ENCODE measurements at regions not wholly inside any gene's neighbourhood (a gene's known extent, or its start where the extent isn't known, plus 50 kb on each side); places are given as distances from the start of the nearest gene placed in this dataset.

DNA sequence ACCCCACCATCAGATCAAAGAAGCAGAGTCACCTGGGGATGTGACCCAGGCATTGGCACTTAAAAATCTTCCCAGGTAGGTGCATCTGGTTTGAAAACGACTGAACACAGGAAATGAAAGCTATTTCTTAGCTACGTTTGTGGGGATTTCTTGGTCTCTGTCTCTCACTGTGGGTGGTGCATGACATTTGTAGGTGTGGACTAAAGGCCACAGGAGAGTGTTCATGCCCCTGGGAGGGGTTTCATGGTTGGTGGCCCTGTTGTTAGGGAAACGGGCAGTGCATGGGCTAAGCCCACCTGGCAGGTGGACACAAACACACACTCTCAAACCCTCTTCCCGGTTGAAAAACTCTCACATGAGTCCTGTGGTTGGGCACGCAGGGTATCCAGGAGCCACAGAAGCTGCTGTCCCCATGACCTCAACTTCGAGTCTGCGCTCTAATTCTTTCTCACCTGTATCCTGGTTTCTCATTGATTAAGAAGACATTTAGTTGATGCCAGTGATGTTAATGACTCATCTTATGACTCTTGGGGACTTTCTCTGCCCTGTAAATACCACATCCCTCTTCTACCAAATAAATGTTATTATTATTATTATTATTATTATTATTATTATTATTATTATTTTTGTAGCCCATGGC is 119.4 kb downstream of the MRPS6 start:
- ChIA-PET CTCF (no interaction called here), POLR2A (no interaction called here)
- H3K9me3 ChIP-seq (ENCODE audit: control insufficient read depth, insufficient read depth, low read depth, low read length): no peaks in the 10 kb centered on the region

GRCh38 chr21:34195335-34195734 is 122.0 kb downstream of the MRPS6 start:
- no peak overlapping the region for H3K4me3 ChIP-seq (ENCODE audit: low read depth, low read length)
- no peaks in the 10 kb centered on the region for H3K9me3 ChIP-seq (ENCODE audit: control insufficient read depth, insufficient read depth, low read depth, low read length)
- H3K27ac ChIP-seq (ENCODE audit: extremely low read depth, low read depth, low read length): no peak overlapping the region
- CTCF ChIA-PET: no interaction called here
- no peaks in the 10 kb centered on the region for H3K36me3 ChIP-seq (ENCODE audit: control insufficient read depth in 2 of 2, insufficient read depth in 1 of 2, low read length in 2 of 2)
- no peak for TF ChIP-seq ZNF23 (tag by site-specific recombination; IDR thresholded peaks at IDR 0.05; ENCODE audit: borderline replicate concordance)
- POLR2A ChIA-PET: no interaction called here
- no peaks in the 10 kb centered on the region for H3K4me1 ChIP-seq (ENCODE audit: control insufficient read depth, insufficient read depth, low read length)

More for the DNA sequence above, 119.4 kb downstream of the MRPS6 start:
- no peaks in the 10 kb centered on the region for H3K36me3 ChIP-seq (ENCODE audit: control insufficient read depth in 2 of 2, insufficient read depth in 1 of 2, low read length in 2 of 2)
- no peak overlapping the region for H3K27ac ChIP-seq (ENCODE audit: extremely low read depth, low read depth, low read length)
- no peak overlapping the region for H3K4me3 ChIP-seq (ENCODE audit: low read depth, low read length)
- no peaks in the 10 kb centered on the region for H3K4me1 ChIP-seq (ENCODE audit: control insufficient read depth, insufficient read depth, low read length)
- TF ChIP-seq, protein P1, sequence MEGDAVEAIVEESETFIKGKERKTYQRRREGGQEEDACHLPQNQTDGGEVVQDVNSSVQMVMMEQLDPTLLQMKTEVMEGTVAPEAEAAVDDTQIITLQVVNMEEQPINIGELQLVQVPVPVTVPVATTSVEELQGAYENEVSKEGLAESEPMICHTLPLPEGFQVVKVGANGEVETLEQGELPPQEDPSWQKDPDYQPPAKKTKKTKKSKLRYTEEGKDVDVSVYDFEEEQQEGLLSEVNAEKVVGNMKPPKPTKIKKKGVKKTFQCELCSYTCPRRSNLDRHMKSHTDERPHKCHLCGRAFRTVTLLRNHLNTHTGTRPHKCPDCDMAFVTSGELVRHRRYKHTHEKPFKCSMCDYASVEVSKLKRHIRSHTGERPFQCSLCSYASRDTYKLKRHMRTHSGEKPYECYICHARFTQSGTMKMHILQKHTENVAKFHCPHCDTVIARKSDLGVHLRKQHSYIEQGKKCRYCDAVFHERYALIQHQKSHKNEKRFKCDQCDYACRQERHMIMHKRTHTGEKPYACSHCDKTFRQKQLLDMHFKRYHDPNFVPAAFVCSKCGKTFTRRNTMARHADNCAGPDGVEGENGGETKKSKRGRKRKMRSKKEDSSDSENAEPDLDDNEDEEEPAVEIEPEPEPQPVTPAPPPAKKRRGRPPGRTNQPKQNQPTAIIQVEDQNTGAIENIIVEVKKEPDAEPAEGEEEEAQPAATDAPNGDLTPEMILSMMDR (tag by site-specific recombination; IDR thresholded peaks at IDR 0.05): no peak
- TF ChIP-seq ZBTB21 (tag by site-specific recombination; IDR thresholded peaks at IDR 0.05) (no peak), HOXC10 (CRISPR knock-in tag; IDR thresholded peaks at IDR 0.05) (no peak), ZNF350 (tag by site-specific recombination; IDR thresholded peaks at IDR 0.05) (no peak)

- Histone ChIP-seq H3K36me3 (ENCODE audit: control insufficient read depth in 2 of 2, insufficient read depth in 1 of 2, low read length in 2 of 2) (no peaks in the 10 kb centered on the region), H3K4me1 (ENCODE audit: control insufficient read depth, insufficient read depth, low read length) (peaks cover 2% of the 10 kb centered on the region; the same call in 1 of the 2 replicates), H3K9me3 (ENCODE audit: control insufficient read depth, insufficient read depth, low read depth, low read length) (no peaks in the 10 kb centered on the region), H3K27ac (ENCODE audit: extremely low read depth, low read depth, low read length) (no peak overlapping the region), H3K4me3 (ENCODE audit: low read depth, low read length) (no peak overlapping the region)
- CTCF ChIA-PET: interaction anchor here (0.9 kb wide), 1 partner anchor 19 kb away, joined by 3 read pairs; no protein-coding TSS in a partner anchor
- POLR2A ChIA-PET: no interaction called here
- TF ChIP-seq ZNF2 (tag by site-specific recombination; IDR thresholded peaks at IDR 0.05): no peak
- no peak for TF ChIP-seq ZNF560 (tag by site-specific recombination; IDR thresholded peaks at IDR 0.05; ENCODE audit: borderline replicate concordance)
- TF ChIP-seq ZNF707 (tag by site-specific recombination; IDR thresholded peaks at IDR 0.05): no peak
- no peak for TF ChIP-seq ZNF132 (tag by site-specific recombination; IDR thresholded peaks at IDR 0.05; ENCODE audit: borderline replicate concordance)
- no peak for TF ChIP-seq ZSCAN5A (tag by site-specific recombination; IDR thresholded peaks at IDR 0.05)
- no peak for TF ChIP-seq ZNF48 (tag by site-specific recombination; IDR thresholded peaks at IDR 0.05)
Observed at GRCh38 chr21:34196996-34197395, 123.6 kb downstream of the MRPS6 start.

- H3K4me3 ChIP-seq (ENCODE audit: low read depth, low read length): no peak overlapping the region
- H3K4me1 ChIP-seq (ENCODE audit: control insufficient read depth, insufficient read depth, low read length): peaks cover 2% of the 10 kb centered on the region; the same call in 1 of the 2 replicates
- 0 out of 2 replicates have a peak, but pooled peaks have one; percentile 19 for TF ChIP-seq EGR2 (tag by site-specific recombination; IDR thresholded peaks at IDR 0.05; ENCODE audit: low read depth)
- no peak for TF ChIP-seq ZNF16 (tag by site-specific recombination; IDR thresholded peaks at IDR 0.05; ENCODE audit: low read depth)
- no peak for TF ChIP-seq ZNF416 (tag by site-specific recombination; IDR thresholded peaks at IDR 0.05)
- TF ChIP-seq ZNF398 (tag by site-specific recombination; IDR thresholded peaks at IDR 0.05): no peak
- no peak for TF ChIP-seq OSR2 (tag by site-specific recombination; IDR thresholded peaks at IDR 0.05)
- no peak for TF ChIP-seq ZNF692 (tag by site-specific recombination; IDR thresholded peaks at IDR 0.05)
- H3K36me3 ChIP-seq (ENCODE audit: control insufficient read depth in 2 of 2, insufficient read depth in 1 of 2, low read length in 2 of 2): no peaks in the 10 kb centered on the region
- ChIA-PET POLR2A (no interaction called here), CTCF (interaction anchor here (0.9 to 1.1 kb wide), 2 partner anchors 18 to 68 kb away, joined by 3 read pairs; no protein-coding TSS in a partner anchor)
- H3K9me3 ChIP-seq (ENCODE audit: control insufficient read depth, insufficient read depth, low read depth, low read length): no peaks in the 10 kb centered on the region
- no peak overlapping the region for H3K27ac ChIP-seq (ENCODE audit: extremely low read depth, low read depth, low read length)
Observed at GRCh38 chr21:34197561-34197960, 124.2 kb downstream of the MRPS6 start.
